Breast epithelium (tissue), 3 donors: ENCODE measurements at regions not wholly inside any gene's neighbourhood (a gene's known extent, or its start where the extent isn't known, plus 50 kb on each side); places are given as distances from the start of the nearest gene placed in this dataset.

Experiments used
- POLR2A ChIP-seq: fragments of 450-650 bp; IDR thresholded peaks from one replicate; pipeline ENCODE4 v1.6.1; 2016; ENCODE audit warnings: antibody characterized with exemption, mild to moderate bottlenecking, moderate library complexity
- POLR2AphosphoS5 ChIP-seq, 3 donors: sonication (generic); formaldehyde crosslinking; IDR thresholded peaks; one replicate each; pipeline ENCODE4 v1.6.1; 2017; ENCODE audit warnings: antibody characterized with exemption in 3 of 3
- TF ChIP-seq, protein P1 (sequence below), 3 donors: fragments of 450-650 bp; IDR thresholded peaks; one replicate each; pipeline ENCODE4 v1.5.1; 2016 to 2017; ENCODE audit warnings: antibody characterized with exemption in 3 of 3, mild to moderate bottlenecking in 3 of 3, moderate library complexity in 3 of 3

DNA sequence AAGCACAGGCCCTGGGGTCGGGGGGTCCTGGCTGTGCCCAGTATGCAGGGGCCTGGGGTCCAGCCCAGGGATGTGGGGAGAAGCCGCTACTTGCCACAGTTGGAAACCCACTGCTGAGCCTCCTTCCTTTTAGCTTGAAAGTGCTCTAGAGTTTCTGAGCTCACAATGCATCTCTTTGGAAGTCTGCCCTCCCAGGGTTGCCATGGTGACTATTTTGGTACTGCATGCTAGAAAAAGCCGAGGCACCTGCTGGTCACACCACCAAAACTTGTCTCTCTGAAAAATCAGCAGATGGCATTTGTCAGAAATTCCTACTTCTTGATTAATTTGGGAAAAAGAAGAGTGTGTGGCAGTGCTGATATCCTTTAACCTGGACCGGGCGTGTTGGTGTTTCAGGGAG is 151.8 kb downstream of the SEC61B start:
- TF ChIP-seq POLR2AphosphoS5 (IDR thresholded peaks at IDR 0.05) = no peak
- TF ChIP-seq, protein P1, sequence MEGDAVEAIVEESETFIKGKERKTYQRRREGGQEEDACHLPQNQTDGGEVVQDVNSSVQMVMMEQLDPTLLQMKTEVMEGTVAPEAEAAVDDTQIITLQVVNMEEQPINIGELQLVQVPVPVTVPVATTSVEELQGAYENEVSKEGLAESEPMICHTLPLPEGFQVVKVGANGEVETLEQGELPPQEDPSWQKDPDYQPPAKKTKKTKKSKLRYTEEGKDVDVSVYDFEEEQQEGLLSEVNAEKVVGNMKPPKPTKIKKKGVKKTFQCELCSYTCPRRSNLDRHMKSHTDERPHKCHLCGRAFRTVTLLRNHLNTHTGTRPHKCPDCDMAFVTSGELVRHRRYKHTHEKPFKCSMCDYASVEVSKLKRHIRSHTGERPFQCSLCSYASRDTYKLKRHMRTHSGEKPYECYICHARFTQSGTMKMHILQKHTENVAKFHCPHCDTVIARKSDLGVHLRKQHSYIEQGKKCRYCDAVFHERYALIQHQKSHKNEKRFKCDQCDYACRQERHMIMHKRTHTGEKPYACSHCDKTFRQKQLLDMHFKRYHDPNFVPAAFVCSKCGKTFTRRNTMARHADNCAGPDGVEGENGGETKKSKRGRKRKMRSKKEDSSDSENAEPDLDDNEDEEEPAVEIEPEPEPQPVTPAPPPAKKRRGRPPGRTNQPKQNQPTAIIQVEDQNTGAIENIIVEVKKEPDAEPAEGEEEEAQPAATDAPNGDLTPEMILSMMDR (IDR thresholded peaks at IDR 0.05) = no peak
- no peak for TF ChIP-seq POLR2A
